GM12878 (cell line): ENCODE measurements at regions not wholly inside any gene's neighbourhood (a gene's known extent, or its start where the extent isn't known, plus 50 kb on each side); places are given as distances from the start of the nearest gene placed in this dataset.

Source experiments
- CTCF ChIP-seq, 3 experiments: IDR thresholded peaks in 2 of 3; conservative IDR thresholded peaks in 1 of 3; 2 replicates each; pipeline ENCODE4 v1.5.1; 2011; ENCODE audit warnings: low read depth in 3 of 3, low read length in 3 of 3, mild to moderate bottlenecking in 3 of 3, control low read depth in 2 of 3, moderate library complexity in 2 of 3, inconsistent platforms in 1 of 3, mixed read lengths in 1 of 3; ENCODE audit not compliant: control insufficient read depth in 2 of 3, insufficient read depth in 1 of 3; ENCODE audit errors: extremely low read depth in 1 of 3
- ELK1 ChIP-seq: IDR thresholded peaks from 2 replicates; pipeline ENCODE4 v1.6.1; 2012; ENCODE audit warnings: low read depth, low read length, improper control_type of control experiment
- JUNB ChIP-seq: IDR thresholded peaks from 2 replicates; pipeline ENCODE4 v1.6.1; 2016; ENCODE audit warnings: antibody characterized with exemption, mild to moderate bottlenecking
- KDM1A ChIP-seq: fragments of 200-600 bp; sonication (generic); IDR thresholded peaks from 2 replicates; pipeline ENCODE4 v1.6.1; 2016; ENCODE audit warnings: borderline replicate concordance
- POLR2A ChIP-seq: IDR thresholded peaks from 2 replicates; pipeline ENCODE4 v1.6.1; 2011; ENCODE audit warnings: low read depth, mild to moderate bottlenecking, low read length
- TAF1 ChIP-seq: IDR thresholded peaks from 2 replicates; pipeline ENCODE4 v1.6.1; 2011; ENCODE audit warnings: mild to moderate bottlenecking, low read depth, low read length, borderline replicate concordance
- YY1 ChIP-seq: IDR thresholded peaks from 2 replicates; pipeline ENCODE4 v1.6.1; 2011; ENCODE audit warnings: low read depth, mild to moderate bottlenecking, low read length
- ZBTB11 ChIP-seq: fragments of 450-650 bp; formaldehyde crosslinking; IDR thresholded peaks from 2 replicates; pipeline ENCODE4 v1.5.0; 2022; ENCODE audit warnings: mild to moderate bottlenecking, missing genetic modification characterization
- ZBTB40 ChIP-seq: fragments of 450-650 bp; IDR thresholded peaks from 2 replicates; pipeline ENCODE4 v1.6.1; 2016; ENCODE audit warnings: mild to moderate bottlenecking, moderate library complexity, borderline replicate concordance
- TF ChIP-seq, protein P1 (sequence below): fragments of 450-650 bp; IDR thresholded peaks from 2 replicates; pipeline ENCODE4 v1.6.1; 2018; ENCODE audit warnings: mild to moderate bottlenecking, low read depth, moderate library complexity; ENCODE audit not compliant: partially characterized antibody

- TF ChIP-seq ZBTB11 (CRISPR knock-in tag) (no peak), ELK1 (no peak), JUNB (no peak), TAF1 (no peak), KDM1A (no peak), CTCF (IDR thresholded peaks at IDR 0.05 in 2 of 3, conservative IDR thresholded peaks at IDR 0.05 in 1 of 3; ENCODE audit: control insufficient read depth in 2 of 3, extremely low read depth in 1 of 3, insufficient read depth in 1 of 3, low read depth in 3 of 3, low read length in 3 of 3) (no peak), ZBTB40 (no peak), POLR2A (no peak), YY1 (no peak)
- TF ChIP-seq, protein P1, sequence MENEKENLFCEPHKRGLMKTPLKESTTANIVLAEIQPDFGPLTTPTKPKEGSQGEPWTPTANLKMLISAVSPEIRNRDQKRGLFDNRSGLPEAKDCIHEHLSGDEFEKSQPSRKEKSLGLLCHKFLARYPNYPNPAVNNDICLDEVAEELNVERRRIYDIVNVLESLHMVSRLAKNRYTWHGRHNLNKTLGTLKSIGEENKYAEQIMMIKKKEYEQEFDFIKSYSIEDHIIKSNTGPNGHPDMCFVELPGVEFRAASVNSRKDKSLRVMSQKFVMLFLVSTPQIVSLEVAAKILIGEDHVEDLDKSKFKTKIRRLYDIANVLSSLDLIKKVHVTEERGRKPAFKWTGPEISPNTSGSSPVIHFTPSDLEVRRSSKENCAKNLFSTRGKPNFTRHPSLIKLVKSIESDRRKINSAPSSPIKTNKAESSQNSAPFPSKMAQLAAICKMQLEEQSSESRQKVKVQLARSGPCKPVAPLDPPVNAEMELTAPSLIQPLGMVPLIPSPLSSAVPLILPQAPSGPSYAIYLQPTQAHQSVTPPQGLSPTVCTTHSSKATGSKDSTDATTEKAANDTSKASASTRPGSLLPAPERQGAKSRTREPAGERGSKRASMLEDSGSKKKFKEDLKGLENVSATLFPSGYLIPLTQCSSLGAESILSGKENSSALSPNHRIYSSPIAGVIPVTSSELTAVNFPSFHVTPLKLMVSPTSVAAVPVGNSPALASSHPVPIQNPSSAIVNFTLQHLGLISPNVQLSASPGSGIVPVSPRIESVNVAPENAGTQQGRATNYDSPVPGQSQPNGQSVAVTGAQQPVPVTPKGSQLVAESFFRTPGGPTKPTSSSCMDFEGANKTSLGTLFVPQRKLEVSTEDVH: no peak
Observed at GRCh38 chr18:61951396-61951795, 58.6 kb upstream of the RNF152 start.
